GM06990 (cell line): ENCODE measurements at regions not wholly inside any gene's neighbourhood (a gene's known extent, or its start where the extent isn't known, plus 50 kb on each side); places are given as distances from the start of the nearest gene placed in this dataset.

Source experiments
- DNase-seq: peaks from one replicate; pipeline ENCODE4 v3.0.0-alpha.2; 2011; ENCODE audit not compliant: insufficient read length; ENCODE audit errors: extremely low read depth
- H3K27me3 ChIP-seq: replicated peaks from 2 replicates; pipeline ENCODE4 v1.6.0; 2011; ENCODE audit warnings: low read length; ENCODE audit not compliant: control insufficient read depth, insufficient read depth
- H3K36me3 ChIP-seq: 2 replicates; pipeline ENCODE4 v1.5.1; 2011; ENCODE audit warnings: low read length; ENCODE audit not compliant: control insufficient read depth, insufficient read depth
- H3K4me3 ChIP-seq: replicated peaks from 2 replicates; pipeline ENCODE4 v1.5.1; 2011; ENCODE audit warnings: low read depth, mild to moderate bottlenecking, control low read depth, low read length
- CTCF ChIP-seq: IDR thresholded peaks from 2 replicates; pipeline ENCODE4 v1.5.1; 2011; ENCODE audit warnings: low read length, control low read depth, mild to moderate bottlenecking, inconsistent platforms; ENCODE audit not compliant: insufficient read depth, poor library complexity, severe bottlenecking

- Histone ChIP-seq H3K27me3 (no peaks in the 10 kb centered on the region), H3K4me3 (no peak overlapping the region), H3K36me3 (no peaks in the 10 kb centered on the region)
- no peak for TF ChIP-seq CTCF
- no peak for DNase-seq
Observed at GRCh38 chr5:104763216-104763615, 1200.6 kb upstream of the NUDT12 start.

- TF ChIP-seq CTCF, result no peak
- no peak for DNase-seq
- no peaks in the 10 kb centered on the region for H3K36me3 ChIP-seq
- H3K27me3 ChIP-seq, result no peaks in the 10 kb centered on the region
- H3K4me3 ChIP-seq, result no peak overlapping the region
Observed at GRCh38 chr5:104757915-104758314, 1195.3 kb upstream of the NUDT12 start.

GRCh38 chr5:104755806-104756205 is 1193.2 kb upstream of the NUDT12 start:
- no peak for DNase-seq
- Histone ChIP-seq H3K4me3 (no peak overlapping the region), H3K36me3 (no peaks in the 10 kb centered on the region), H3K27me3 (no peaks in the 10 kb centered on the region)
- no peak for TF ChIP-seq CTCF

GRCh38 chr5:104754311-104754995 is 1191.9 kb upstream of the NUDT12 start:
- H3K36me3 ChIP-seq, result no peaks in the 10 kb centered on the region
- no peak for DNase-seq
- no peaks in the 10 kb centered on the region for H3K27me3 ChIP-seq
- no peak overlapping the region for H3K4me3 ChIP-seq
- TF ChIP-seq CTCF, result no peak

- Histone ChIP-seq H3K4me3 (no peak overlapping the region), H3K27me3 (no peaks in the 10 kb centered on the region), H3K36me3 (no peaks in the 10 kb centered on the region)
- TF ChIP-seq CTCF, result no peak
- no peak for DNase-seq
Observed at GRCh38 chr5:104751969-104752368, 1189.4 kb upstream of the NUDT12 start.

- Histone ChIP-seq H3K27me3 (no peaks in the 10 kb centered on the region), H3K4me3 (no peak overlapping the region), H3K36me3 (no peaks in the 10 kb centered on the region)
- DNase-seq, result no peak
- TF ChIP-seq CTCF, result no peak
Observed at GRCh38 chr5:104739905-104740304, 1177.3 kb upstream of the NUDT12 start.
